HK-2 (cell line): ENCODE measurements at regions not wholly inside any gene's neighbourhood (a gene's known extent, or its start where the extent isn't known, plus 50 kb on each side); places are given as distances from the start of the nearest gene placed in this dataset.
A peak's percentile ranks its signal among the peaks of the same experiment; 100 is the strongest.
"Not testable (repeated sequence)": the region's sequence is repeated elsewhere in the genome, so short reads cannot be mapped to it uniquely, and the experiment has no call there.

Experiments used
- DNase-seq: peaks from one replicate; pipeline ENCODE4 v3.0.0-alpha.2; 2018; ENCODE audit not compliant: unreplicated experiment

DNA sequence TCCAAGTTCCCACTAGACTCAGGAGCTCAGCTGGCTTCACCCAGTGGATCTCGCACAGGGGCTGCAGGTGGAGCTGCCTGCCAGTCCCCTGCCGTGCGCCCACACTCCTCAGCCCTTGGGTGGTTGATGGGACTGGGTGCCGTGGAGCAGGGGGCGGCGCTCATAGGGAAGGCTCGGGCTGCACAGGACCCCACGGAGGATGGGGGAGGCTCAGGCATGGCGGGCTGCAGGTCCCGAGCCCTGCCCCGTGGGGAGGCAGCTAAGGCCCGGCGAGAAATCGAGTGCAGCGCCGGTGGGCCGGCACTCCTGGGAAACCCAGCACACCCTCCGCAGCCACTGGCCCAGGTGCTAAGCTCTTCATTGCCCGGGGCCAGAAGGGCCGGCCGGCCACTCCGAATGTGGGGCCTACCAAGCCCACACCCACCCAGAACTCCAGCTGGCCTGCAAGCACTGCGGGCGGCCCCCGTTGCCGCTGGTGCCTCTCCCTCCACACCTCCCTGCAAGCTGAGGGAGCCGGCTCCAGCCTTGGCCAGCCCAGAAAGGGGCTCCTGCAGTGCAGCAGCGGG is 1481.3 kb upstream of the WWC1 start:
- DNase-seq = not testable (repeated sequence)

- DNase-seq = no peak
These were observed 1480.7 kb upstream of the WWC1 start for GRCh38 chr5:166810721-166811120.

- no peak for DNase-seq
These were observed 1468.1 kb upstream of the WWC1 start for GRCh38 chr5:166823360-166823759.

DNA sequence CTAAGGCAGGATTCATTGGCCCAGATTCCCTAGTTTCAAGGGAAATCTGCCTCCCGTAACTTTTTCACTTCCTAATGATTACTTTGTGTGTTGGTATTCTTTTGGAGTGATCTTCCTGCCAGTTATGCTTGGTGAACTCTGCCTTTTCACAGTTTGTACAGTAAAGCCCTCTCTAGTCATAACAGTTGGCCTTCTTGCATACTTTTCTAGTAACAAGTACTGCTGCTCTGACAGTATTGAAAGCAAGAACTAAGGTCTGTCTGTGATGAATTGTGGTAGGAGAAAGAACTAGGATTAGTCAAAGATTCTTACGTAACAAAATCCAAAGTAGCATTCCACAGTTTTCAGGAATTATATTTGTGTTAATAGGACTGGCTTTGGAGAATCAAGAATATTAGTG is 1457.2 kb upstream of the WWC1 start:
- DNase-seq = no peak

GRCh38 chr5:166845044-166845443 is 1446.4 kb upstream of the WWC1 start:
- DNase-seq = peak; percentile 2

DNA sequence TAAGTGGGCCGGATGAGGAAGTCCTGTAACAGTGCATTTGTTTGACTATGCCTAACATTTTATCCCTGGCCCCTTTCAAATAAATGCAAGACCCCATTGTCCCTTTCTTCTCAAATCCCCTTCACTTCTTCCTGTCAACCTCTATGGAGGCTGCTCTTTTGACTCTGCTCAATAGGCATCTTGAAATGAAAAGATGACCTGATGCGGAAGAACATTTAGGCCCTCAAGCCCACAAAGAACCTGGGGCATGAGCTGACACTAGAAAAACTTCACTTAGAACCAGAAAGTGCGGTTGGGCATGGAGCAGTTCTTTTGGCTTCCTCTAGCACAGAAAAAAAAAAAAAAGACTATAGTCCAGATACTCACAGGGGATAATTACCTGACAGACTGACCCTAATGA is 1434.7 kb upstream of the WWC1 start:
- DNase-seq = no peak

DNA sequence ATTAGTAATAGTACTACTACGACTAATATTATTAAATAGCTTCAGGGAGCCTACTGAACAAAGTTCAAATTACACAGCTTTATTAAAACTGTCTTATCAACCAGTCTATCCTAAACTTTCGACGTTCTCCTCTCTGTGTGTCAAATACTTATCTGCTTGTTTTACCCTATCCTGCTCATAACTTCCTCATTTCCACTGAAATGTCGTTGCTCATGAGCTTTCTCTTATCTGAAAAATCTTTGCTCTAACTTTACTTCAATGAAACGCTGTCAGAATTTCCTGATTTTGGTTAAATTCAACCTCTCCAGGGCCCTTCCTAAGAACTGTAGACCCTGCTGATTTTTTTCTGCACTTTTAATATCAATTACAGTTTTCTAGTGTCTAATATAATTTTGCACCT is 1431.0 kb upstream of the WWC1 start:
- DNase-seq = no peak

DNA sequence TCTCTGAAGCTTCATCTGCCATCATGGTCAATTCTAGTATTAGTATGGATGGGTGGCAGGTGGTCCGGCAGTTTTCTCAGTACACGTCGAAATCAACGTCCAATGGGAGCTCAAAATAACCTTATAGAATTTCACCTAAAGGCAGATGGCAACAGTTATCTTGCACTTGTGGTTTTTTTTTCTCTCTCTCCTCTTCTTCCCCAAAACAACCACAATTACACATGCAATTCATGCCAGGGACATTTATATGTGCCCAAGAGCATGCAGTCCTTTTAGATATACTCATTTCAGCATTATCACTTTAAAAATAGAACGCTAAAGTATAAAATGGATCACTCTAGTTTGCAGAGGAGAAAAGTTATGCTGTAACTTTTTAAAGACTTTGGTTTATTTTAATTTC is 1428.9 kb upstream of the WWC1 start:
- no peak for DNase-seq

GRCh38 chr5:166865206-166865605 is 1426.2 kb upstream of the WWC1 start:
- DNase-seq = no peak

GRCh38 chr5:166880456-166880855 is 1411.0 kb upstream of the WWC1 start:
- no peak for DNase-seq

DNA sequence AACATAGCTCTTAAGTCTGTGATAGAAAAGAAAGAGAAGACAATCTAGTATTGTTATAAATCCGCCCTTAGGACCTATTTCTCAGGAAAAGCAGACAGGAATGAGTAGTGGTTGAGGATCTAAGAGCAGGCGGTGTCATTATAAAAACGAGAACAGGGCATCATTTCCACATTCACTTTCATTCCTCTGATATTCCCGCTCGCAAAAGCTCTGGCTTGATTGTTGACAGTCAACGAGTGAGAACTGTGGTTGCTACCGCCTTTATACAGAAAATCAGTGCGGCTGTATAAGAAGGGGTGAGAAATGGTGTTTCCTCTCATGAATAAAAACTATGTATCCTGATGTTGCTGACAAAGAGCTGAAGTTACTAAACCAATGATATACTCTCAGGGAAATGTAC is 1409.6 kb upstream of the WWC1 start:
- DNase-seq = no peak

DNA sequence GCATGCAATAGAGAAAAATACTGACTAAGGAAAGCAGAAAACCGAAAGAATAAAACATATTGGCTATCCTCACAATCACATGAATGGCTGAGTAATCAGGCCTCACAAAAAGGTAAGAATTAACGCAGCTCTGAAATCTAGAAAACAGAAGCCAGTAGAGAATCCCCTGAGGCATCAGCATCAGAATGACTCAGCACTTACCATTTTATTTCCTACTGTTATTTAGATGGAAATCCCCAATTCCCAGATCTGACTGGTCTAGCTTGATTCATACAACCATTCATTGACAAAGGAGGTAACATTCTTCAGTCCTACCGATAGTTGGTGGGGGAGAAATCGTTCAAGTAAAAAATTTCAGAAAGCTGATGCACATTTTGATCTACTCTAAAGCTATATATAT is 1408.4 kb upstream of the WWC1 start:
- no peak for DNase-seq

- DNase-seq = no peak
These were observed 1393.3 kb upstream of the WWC1 start for GRCh38 chr5:166898166-166898565.

DNA sequence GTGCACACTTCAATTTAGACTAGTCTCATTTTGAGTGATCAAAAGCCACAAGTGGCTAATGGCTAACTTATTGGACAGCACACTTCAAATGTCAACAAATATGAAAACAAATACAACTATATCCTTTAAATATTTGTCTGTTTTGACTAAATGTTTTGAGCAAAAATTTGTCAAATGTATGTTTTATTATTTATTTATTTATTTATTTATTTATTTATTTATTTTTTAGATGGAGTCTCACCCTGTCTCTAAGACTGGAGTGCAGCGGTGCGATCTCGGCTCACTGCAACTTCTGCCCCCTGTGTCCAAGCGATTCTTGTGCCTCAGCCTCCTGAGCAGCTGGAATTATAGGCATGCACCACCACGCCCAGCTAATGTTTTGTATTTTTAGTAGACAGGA is 1392.1 kb upstream of the WWC1 start:
- DNase-seq = no peak

DNA sequence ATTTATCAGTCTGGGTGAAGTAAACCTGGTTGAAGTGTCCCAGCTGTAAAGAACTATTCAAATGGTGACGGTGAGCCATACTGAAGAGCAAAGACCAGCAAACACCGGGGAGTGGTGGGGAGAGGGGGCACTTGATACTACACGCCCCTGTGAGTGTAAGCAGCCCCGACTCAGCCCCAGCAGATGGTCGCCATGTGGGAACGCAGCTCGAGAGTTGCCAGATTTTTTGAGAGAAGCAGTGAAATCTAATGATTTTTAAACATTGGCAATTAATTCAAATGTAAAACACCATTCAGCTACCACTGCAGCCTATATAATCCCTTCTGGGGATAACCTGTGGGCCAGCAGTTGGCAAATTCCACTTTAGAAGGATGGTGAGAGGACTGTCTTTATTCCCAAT is 1386.9 kb upstream of the WWC1 start:
- no peak for DNase-seq

DNA sequence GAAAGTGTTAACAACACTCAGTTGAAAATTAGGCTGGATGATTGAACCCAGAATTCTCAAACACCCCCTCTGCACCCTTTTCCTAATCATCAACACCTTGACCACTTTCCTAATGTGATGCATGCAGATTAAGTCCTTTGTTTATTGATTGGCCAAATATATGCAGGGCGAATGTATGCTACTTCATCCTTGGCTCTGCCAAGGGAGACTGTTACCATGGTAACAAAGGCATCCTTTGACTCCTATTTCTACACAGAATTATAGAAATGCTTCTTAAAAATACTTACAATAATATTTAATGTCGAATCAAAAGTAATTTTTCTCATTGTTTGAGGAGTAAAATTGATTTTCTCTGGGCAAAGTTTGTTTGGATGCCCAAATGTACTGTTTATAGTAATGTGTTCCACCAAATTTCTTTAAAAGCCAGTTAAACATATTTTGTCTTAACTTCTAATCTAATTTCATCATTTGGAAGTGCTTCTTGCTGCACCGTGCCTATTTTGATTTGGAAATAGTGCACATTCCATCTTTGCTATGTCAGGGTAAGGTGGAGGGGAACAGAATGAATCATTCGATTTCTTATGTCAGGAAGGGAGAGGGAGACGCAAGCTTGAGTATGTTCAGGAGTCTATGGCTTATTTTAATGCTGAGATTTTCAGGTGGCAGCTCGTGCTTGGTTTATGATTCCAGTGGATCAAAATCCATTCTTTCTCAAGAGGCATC is 1384.3 kb upstream of the WWC1 start:
- DNase-seq = no peak

DNA sequence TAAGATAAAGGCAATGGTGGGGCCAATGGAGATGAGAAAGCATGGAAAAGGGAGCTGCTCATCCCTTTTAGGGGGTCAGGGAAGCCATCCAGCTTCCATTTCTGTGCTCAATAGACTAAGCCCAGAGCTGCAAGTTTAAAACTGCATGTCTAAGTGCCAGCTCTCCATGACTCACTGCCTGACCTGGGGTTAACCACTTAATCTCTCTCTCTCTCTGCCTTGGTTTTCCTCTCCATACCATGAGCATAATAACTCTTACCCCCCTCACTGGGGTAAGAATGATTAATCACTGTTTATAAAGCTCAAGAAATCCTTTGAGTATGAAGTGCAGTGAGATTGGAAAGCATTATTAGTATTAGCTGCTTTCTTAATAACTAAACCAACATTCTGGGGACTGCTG is 1382.4 kb upstream of the WWC1 start:
- DNase-seq = peak; percentile 8

DNA sequence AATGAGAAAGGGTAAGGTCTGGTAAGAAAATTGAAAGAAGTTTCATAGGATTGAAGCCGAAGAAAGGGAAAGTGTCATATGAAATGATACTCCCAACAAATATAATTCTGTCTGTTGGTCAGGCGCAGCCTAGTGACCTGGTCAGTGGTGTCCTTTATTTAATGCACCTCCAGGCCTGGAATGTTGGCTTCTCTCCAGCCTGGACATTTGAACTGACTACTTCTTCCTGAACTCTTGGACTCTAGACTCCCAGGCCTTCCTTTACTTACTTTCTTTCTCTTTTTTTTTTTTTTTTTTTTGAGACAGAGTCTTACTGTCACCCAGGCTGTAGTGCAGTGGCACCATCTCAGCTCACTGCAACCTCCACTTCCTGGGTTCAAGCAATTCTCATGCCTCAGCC is 1381.5 kb upstream of the WWC1 start:
- no peak for DNase-seq

DNA sequence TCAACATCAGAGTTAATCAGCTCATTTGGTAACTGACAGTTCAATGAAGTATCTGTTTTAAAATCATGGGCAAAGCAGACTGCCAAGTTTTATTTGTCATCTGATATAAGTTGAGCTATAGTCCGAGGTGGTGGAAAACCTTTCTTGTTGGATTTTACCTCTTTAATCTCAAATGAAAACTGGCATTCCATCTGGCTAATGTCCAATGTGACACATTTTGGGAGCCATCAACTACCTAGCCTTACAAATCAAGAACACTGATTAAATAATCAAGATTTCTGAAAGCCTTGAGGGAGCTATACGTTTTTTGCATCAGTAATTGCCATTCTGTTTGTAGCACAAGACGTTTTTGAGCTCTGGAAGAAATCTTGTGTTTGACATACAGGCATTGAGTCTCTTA is 1380.5 kb upstream of the WWC1 start:
- no peak for DNase-seq

DNA sequence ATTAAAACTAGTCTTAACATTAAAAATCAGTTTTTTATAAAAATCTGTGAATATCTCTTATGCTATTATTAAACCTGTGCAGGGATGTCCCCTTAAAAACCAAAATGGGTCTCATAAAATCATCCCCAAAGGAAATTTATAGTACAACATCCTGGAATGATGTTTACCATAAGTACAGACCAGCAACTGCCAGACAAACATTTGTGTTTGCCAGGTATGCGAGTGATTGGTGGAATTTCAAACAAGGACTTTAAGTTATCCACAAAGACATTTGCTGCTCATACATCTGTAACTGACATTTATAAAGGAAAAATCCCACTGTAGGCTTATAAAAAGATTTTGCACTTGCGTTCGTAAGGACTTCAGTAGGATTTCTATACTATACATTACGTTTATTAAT is 1375.4 kb upstream of the WWC1 start:
- DNase-seq = no peak

DNA sequence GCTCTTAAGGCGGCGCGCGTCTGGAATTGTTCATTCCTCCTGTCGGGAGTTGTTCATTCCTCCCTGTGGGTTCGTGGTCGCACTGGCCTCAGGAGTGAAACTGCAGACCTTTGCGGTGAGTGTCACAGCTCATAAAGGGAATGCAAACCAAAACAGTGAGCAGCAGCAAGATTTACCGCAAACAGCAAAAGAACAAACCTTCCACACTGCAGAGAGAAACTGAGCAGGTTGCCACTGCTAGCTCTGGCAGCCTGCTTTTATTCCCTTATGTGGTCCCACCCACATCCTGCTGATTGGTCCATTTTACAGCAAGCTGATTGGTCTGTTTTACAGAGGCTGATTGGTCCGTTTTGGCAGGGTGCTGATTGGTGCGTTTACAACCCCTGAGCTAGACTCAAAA is 1365.3 kb upstream of the WWC1 start:
- DNase-seq = no peak

GRCh38 chr5:166926806-166927475 is 1364.5 kb upstream of the WWC1 start:
- not testable (repeated sequence) for DNase-seq

DNA sequence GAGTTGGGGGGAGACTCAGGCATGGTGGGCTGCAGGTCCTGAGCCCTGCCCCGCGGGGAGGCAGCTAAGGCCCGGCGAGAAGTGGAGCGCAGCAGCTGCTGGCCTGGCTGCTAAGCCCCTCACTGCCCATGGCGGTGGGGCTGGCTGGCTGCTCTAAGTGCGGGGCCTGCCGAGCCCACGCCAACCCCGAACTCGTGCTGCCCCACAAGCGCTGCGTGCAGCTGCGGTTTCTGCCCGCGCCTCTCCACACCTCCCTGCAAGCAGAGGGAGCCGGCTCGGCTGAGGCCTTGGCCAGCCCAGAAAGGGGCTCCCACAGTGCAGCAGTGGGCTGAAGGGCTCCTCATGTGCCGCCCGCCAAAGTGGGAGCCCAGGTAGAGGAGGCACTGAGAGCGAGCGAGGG is 1355.1 kb upstream of the WWC1 start:
- DNase-seq = no peak
